ENCODE measurements at regions not wholly inside any gene's neighbourhood (a gene's known extent, or its start where the extent isn't known, plus 50 kb on each side); places are given as distances from the start of the nearest gene placed in this dataset.

DNA sequence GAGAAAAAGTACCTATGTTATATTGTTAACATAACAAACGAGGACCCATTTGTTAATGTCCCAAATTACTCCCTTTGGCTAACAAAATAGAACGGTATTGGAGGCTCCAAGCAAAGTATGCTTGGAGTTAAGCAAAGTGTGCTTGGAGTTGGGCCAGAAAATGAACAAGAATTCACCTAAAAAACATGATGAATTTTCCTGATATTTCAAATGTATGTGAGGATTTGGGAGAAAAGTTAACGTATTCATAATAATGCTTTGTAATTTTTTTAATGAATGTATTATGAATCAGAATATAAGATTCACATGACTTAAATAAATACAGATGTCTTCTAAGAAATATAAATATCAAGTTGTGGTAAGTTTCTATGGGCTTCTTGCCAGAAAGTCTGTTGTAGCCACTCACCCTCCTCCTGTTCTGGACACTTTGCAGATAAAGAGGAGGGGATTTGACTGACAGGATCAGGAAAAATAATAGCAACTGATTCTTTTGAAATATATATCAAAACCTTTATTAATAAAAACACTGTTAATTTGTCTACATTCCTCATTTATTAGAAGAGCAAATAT, 423.7 kb upstream of the MMADHC start:
- no peak for TF ChIP-seq CTCF (optimal IDR thresholded peaks at IDR 0.05 in 1 of 3, IDR thresholded peaks at IDR 0.05 in 1 of 3, conservative IDR thresholded peaks at IDR 0.05 in 1 of 3; ENCODE audit: extremely low read depth in 1 of 3, insufficient read depth in 2 of 3, low read length in 3 of 3)
- no peak for TF ChIP-seq EZH2 (IDR thresholded peaks at IDR 0.05; ENCODE audit: low read length)
- H3K9me3 ChIP-seq (ENCODE audit: control insufficient read depth, low read depth, low read length), result no peaks in the 10 kb centered on the region
- H3K79me2 ChIP-seq (ENCODE audit: control insufficient read depth, insufficient read depth, low read length), result no peaks in the 10 kb centered on the region
- no peaks in the 10 kb centered on the region for H3K9me1 ChIP-seq (ENCODE audit: control insufficient read depth, extremely low read depth, insufficient read depth, low read length)
- no peak overlapping the region for H3K9ac ChIP-seq (ENCODE audit: control insufficient read depth, extremely low read depth, insufficient read depth, low read length)
- no peaks in the 10 kb centered on the region for H3K27me3 ChIP-seq (ENCODE audit: control insufficient read depth, extremely low read depth, insufficient read depth, low read length)
- no peak overlapping the region for H2AFZ ChIP-seq (ENCODE audit: control insufficient read depth, low read length)
- H3K4me1 ChIP-seq (ENCODE audit: control insufficient read depth, extremely low read depth, insufficient read depth, low read length), result peaks cover 6% of the 10 kb centered on the region
- dilution Hi-C loops (cut with MboI; ENCODE audit: extremely low pct_ligation_motif_present, low sequenced_read_pairs), result no loop called here
- H4K20me1 ChIP-seq (ENCODE audit: control insufficient read depth, extremely low read depth, insufficient read depth, low read length), result no peaks in the 10 kb centered on the region
- no peak for FAIRE-seq
- H3K27ac ChIP-seq (ENCODE audit: control insufficient read depth, insufficient read depth, low read length), result no peak overlapping the region
- no peak overlapping the region for H3K4me3 ChIP-seq (ENCODE audit: control insufficient read depth in 2 of 3, extremely low read depth in 1 of 3, insufficient read depth in 2 of 3, low read depth in 1 of 3, low read length in 3 of 3)
- H3K4me2 ChIP-seq (ENCODE audit: control insufficient read depth, extremely low read depth, insufficient read depth, low read depth, low read length), result no peak overlapping the region
- no peak for DNase-seq (ENCODE audit: low read depth, low spot score)
- no peaks in the 10 kb centered on the region for H3K36me3 ChIP-seq (ENCODE audit: control insufficient read depth in 2 of 2, extremely low read depth in 1 of 2, insufficient read depth in 2 of 2, low read length in 2 of 2)

DNA sequence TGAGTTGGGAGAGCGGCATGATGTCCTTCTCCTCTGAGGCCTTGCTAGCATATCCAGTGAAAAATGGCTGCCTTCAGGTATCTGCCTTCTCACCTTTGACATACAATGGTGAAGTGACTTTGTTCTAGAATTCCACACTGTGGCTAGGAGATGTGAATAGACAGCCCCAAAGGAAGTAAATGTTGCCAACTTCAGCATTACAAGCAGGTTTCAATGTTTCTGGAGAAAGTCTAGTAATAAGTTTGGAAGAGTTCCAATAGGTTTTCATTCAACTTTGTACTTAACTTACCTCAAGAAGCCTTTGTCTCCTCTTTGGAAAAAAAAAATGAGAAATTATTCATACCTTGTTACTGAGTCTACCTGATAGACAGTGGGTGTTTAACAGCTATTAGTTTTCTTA, 421.3 kb upstream of the MMADHC start:
- Histone ChIP-seq H3K4me3 (ENCODE audit: control insufficient read depth in 2 of 3, extremely low read depth in 1 of 3, insufficient read depth in 2 of 3, low read depth in 1 of 3, low read length in 3 of 3) (no peak overlapping the region), H3K27ac (ENCODE audit: control insufficient read depth, insufficient read depth, low read length) (no peak overlapping the region), H3K27me3 (ENCODE audit: control insufficient read depth, extremely low read depth, insufficient read depth, low read length) (no peaks in the 10 kb centered on the region), H3K9ac (ENCODE audit: control insufficient read depth, extremely low read depth, insufficient read depth, low read length) (no peak overlapping the region), H3K9me1 (ENCODE audit: control insufficient read depth, extremely low read depth, insufficient read depth, low read length) (no peaks in the 10 kb centered on the region), H3K9me3 (ENCODE audit: control insufficient read depth, low read depth, low read length) (no peaks in the 10 kb centered on the region), H3K79me2 (ENCODE audit: control insufficient read depth, insufficient read depth, low read length) (no peaks in the 10 kb centered on the region), H3K36me3 (ENCODE audit: control insufficient read depth in 2 of 2, extremely low read depth in 1 of 2, insufficient read depth in 2 of 2, low read length in 2 of 2) (no peaks in the 10 kb centered on the region), H2AFZ (ENCODE audit: control insufficient read depth, low read length) (no peak overlapping the region), H4K20me1 (ENCODE audit: control insufficient read depth, extremely low read depth, insufficient read depth, low read length) (no peaks in the 10 kb centered on the region), H3K4me1 (ENCODE audit: control insufficient read depth, extremely low read depth, insufficient read depth, low read length) (peaks cover 6% of the 10 kb centered on the region), H3K4me2 (ENCODE audit: control insufficient read depth, extremely low read depth, insufficient read depth, low read depth, low read length) (no peak overlapping the region)
- peak; percentile 70 for FAIRE-seq
- dilution Hi-C loops (cut with MboI; ENCODE audit: extremely low pct_ligation_motif_present, low sequenced_read_pairs), result no loop called here
- no peak for DNase-seq (ENCODE audit: low read depth, low spot score)
- TF ChIP-seq CTCF (optimal IDR thresholded peaks at IDR 0.05 in 1 of 3, IDR thresholded peaks at IDR 0.05 in 1 of 3, conservative IDR thresholded peaks at IDR 0.05 in 1 of 3; ENCODE audit: extremely low read depth in 1 of 3, insufficient read depth in 2 of 3, low read length in 3 of 3), result no peak
- no peak for TF ChIP-seq EZH2 (IDR thresholded peaks at IDR 0.05; ENCODE audit: low read length)

All from keratinocyte (primary cell).